Urothelium cell line (cell line): ENCODE measurements at regions not wholly inside any gene's neighbourhood (a gene's known extent, or its start where the extent isn't known, plus 50 kb on each side); places are given as distances from the start of the nearest gene placed in this dataset.
A peak's percentile ranks its signal among the peaks of the same experiment; 100 is the strongest.
"Not testable (repeated sequence)": the region's sequence is repeated elsewhere in the genome, so short reads cannot be mapped to it uniquely, and the experiment has no call there.

Experiments
- DNase-seq: peaks from one replicate; pipeline ENCODE4 v3.0.0; 2011; ENCODE audit warnings: low spot score, mixed read lengths
- FAIRE-seq: peaks from 2 replicates; lab custom pipeline; 2011; peaks lifted over from hg19 to GRCh38; lab: Jason Lieb, UNC

DNA sequence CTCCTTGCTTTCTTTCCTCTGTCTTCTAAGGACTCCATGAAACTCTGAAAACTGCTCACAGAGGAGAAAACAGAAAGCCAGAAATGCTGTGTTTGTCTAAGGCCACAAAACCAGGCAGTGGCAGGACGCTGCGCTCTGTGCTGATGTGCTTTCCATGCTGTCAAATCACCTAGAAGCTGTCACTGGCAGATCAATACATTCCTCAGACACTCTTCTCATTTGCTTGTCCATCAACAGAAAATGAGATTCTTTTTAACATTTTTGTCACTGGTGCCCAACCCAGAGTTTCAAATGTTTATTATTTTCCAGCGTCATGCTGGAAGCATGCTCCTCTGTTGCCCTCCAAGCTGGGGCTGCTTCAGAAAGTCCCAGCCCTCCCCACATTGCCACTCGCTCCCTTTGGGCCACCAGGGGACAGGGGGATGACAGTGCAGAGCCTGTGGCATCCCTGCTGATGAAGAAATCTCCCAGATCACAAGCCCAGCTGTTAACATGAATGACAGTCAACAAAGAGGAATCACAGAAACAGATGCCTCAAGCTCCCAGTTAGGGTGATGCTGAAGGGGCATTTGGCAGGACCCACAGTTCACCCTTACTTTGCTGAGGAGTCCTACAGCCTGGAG is 117.5 kb upstream of the MEIS1 start:
- FAIRE-seq (no peak), DNase-seq (no peak)

DNA sequence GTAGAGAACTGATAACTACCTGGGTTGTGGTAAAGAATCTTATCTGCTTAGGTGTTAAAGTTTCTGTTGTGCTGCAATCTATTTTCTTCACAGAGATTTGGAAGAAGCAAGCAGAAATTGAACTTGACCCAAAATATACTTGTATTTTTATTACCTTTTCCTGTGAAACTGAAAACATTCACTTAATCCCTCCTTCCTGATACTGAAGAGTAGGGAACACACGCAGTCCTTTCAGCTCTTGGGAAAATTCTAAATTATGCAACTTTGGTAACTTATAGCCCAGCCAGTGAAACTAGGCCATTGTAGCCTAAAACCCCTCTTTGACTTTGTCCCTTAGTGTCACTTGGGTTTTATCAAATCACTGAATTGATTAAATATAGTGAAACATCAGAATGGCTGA is 128.4 kb upstream of the MEIS1 start:
- no peak for FAIRE-seq

DNA sequence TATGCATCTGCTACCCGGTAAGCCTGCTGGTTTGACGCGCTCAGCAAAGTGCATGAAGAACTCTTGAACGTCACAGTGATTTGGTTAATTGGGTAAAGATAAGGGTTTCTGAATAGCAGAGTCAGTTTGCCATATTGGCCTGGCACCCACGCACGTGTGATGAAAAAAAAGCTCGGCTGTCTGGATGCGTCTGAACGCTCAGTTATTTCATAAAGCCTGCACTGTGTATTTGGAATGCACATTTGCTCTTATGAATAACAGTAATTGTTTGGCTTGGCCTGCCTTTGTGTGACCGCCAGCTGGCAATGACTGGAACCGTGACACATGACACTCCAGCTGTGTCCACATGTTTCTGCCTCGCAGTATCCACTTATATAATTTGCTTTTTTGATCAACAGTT is 129.2 kb upstream of the MEIS1 start:
- DNase-seq (peak; percentile 50), FAIRE-seq (peak; percentile 78)

More for the DNA sequence above, 128.4 kb upstream of the MEIS1 start:
- no peak for DNase-seq

DNA sequence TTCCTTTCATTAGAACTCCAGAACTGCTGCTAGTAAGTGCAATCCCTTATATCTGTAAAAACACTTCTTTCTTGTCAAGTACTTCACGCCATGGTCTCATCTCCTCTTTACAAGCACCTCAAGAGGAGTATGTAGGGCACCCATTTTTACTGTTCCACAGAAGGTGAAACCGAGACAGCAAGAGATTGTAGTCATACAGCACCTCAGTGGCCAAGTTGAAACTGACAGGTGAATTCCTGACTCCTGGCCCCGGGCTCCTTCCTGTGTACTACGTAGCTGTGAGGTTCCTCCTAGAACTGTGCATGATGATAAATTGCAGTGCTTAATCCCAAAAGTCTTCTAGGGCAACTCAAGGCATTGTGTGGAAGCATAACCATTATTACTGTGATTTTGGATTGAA is 131.5 kb upstream of the MEIS1 start:
- DNase-seq = no peak
- FAIRE-seq = no peak

DNA sequence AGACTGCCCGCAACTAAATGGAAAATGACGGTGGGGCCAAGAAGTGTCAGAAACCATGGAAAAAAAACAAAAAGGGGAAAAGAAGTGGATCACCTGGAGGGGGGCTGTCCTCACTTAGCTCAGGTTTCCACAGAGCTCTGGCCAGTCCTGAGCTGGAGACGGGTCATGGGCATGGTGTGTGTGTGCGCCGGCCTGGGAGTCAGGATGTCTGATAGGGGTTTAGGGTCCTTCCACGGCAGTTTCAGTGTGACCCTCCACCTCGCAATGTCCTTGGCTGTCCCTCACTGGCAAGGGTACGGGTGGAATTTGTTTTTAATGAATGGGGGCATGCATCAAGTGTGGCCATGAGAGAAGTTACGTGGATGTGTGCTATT is 133.2 kb upstream of the MEIS1 start:
- DNase-seq (no peak), FAIRE-seq (no peak)

DNA sequence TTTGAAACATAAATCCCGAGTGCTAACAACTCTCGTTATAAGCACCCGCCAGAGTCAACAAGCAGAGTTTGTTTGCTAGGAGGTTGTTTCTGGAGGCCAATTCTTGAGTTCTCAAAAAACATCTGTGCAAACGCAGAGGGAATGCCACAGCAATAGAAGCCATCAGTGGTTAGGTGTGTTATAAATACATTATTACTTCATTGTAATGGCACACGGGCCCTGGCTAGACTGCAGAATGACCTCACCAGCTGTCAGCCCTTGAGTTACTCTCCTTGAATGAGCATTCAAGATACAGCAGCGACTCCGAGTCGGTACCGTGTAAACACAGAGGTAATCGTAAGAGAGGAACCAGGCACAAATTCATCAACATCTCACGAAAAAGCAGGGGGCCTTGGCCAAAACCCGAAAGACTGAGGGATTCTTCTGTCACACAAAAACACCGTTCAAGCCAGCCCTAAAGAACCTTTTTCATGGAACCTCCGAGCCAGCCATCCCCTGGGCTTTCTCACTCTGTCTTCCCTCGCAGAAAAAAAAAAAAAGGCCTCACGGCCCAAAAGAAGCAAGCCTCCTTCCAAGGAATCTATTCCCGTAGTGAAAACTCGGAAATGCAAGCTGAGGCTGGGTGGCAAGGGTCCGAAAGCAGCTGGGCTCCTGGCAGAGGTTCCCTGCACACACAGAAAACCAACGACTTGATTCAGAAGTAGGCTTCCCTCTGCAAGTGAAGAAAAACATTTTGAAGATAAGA is 133.7 kb upstream of the MEIS1 start:
- DNase-seq (peak; percentile 82), FAIRE-seq (peak; percentile 40)

DNA sequence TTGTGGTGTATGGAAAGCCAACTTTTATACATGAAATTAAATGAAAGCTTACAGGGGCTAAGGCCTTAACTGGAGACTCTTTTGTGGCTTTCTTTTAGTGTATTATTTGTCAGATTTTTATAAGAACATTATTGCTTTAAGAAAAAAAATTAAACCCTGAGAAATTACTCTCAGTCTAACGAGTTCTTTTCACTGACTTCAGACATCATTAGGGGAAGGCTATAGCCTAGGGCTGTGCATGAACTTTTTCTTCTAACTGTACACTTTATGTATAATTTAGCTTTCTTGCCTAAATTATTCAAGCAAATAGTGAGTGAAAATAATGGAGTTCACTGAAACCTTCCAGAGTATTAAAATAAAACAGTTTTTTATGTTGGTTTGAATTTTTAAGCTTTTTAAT is 151.1 kb upstream of the MEIS1 start:
- DNase-seq (no peak), FAIRE-seq (no peak)

DNA sequence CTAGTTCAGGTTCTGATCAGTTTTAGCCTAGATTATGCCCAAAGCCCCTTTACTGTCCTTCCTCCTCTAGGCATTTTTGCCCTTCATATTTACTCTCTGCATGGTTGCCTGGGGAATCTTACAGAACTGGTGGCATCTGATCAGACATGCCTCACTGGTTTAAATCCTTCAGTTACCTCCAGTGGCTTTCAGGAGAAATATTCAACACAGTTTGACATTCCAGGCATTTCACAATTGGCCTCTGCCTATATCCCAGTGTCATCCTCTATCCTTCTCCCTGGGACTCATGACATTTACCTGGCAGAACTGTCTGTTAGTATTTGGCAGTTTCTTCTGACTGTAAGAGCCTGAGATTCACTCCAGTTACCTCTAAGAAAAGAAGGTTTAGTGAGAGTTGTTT is 152.9 kb upstream of the MEIS1 start:
- no peak for FAIRE-seq
- DNase-seq = no peak

DNA sequence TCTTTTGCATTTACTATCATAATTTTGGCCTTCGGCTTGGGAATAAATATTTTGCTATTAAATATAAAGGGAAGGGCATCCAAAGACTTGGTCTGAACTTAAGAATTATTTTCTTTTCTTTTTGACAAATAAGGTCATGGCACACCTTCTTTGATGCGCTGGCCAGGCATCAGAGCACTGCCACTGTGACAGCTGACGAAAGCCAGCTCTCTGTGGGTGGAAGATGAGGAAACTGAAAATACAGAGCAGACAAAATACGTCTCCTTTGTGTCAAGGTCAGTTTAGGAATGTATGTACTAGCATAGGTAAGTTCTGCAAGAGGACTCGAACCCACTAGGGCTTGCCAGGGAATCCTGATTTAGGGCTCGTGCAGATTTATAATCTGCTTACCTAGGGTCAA is 155.9 kb upstream of the MEIS1 start:
- DNase-seq (no peak), FAIRE-seq (no peak)

DNA sequence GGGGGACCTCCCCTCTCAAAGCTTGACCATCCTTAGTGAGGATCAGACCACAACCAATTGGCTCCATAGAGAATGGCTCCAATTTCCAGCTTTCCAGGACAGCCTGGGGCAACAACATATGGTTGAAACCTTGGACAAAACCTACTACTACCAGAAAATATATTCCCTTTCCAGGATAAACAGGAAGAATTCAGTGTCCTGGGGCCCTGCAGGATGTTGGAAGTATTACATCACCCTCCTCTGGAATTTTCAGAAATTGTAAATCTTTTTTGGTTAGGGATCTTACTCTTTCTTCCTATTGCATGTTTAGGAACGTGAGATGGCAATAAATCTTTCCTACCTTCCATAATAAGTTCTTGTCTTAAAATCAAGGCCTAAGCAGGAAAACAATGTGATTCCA is 158.9 kb upstream of the MEIS1 start:
- DNase-seq (no peak), FAIRE-seq (no peak)

DNA sequence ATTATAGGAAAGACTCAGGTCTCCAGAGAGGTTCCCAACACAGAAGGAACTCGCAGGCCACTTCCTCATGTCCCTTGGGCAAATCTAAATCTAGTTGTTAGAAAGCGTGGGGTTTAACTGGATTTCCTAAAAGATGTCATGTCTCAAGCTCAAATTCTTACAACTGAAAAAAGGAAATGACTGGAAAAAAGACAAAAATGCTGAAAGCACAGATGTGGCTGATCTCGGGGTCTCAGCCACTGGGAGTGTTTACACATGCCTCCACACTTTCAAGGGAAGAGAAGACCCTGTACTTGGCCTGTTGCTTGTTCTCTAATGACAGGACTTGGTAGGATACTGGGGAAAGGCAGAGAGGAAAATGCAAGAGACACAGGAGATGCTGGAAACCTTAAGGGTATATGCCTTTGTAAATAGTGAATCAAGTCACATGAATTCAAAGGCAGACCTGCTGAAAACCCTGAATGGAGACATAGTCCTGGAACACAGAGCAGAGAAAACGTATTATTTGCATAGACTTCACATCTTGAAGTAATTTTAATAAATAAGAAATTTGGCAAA is 160.9 kb upstream of the MEIS1 start:
- DNase-seq = no peak
- FAIRE-seq = no peak

DNA sequence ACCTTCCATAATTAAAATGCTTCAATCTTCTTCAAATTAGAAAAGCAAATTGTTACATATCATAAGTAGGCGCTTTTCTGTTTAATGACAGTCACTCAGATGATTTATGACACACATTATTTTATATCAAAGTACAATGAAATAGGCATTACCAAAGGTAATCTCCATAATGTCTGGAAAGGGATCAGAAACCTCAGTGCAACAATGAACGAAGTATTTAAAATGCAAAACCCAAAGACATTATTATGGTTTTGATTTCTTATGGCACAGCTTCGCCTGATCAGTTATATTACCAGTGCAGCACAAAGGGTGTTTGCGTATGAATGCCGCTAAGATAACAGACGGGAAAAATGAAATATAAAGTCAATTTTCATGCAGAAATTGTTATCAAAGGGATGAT is 162.2 kb upstream of the MEIS1 start:
- DNase-seq = no peak
- FAIRE-seq = no peak

DNA sequence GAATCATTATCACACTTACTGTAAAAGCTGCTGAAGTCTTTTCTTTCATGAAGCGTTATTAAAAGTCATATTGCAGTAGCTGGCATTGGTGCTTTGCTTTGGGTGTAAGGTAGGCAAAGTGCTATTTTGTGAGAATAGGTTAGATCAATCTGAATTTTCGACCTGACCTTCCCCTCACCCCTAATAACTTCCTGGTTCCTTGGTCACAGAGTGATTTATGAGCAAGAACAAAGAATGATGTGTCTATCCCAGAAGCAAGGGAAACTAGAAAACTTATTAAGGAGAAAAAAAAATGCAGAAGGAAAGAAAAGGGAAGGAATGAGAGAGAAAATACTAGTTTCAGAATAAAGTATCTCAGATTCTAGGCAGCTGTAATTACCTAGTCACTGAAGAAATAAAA is 163.1 kb upstream of the MEIS1 start:
- no peak for FAIRE-seq

DNA sequence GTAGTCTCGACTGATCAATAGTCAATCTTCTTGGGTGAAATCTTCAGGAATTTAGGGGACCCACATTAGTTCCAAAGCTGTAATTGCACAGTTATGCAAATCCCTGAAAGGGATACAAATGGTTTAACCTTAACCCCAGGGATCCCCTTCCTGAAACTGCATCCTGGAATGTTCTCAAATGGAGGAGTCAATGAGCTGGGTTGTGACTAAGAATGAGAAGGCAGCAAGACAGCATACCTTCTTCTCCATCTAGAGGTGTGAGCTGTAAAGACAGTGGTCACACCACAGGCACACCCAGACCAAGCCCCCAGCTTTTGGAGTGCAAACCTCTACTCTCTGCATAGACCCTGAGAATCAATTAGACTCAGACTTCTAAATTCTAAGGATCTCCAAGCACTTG is 164.7 kb upstream of the MEIS1 start:
- no peak for FAIRE-seq
- no peak for DNase-seq

More for the DNA sequence above, 163.1 kb upstream of the MEIS1 start:
- DNase-seq = no peak

DNA sequence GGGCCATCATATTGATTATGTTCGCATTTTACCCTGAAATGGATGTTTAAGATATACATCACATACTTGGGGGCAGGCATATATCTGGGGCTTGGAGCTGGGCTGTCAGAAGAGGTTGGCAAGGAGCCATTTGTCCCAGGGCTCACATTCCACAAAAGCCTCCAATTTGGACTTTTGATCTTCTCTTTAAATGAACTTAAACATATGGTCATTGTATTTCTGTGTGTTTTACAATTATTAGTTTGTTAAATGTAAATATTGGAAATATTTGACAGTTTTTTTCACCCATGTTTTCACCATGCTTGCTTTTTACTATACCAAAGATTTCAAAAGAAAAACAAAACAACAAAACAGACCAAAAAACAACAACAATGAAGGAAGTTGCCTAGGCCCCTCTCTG is 165.8 kb upstream of the MEIS1 start:
- FAIRE-seq (no peak), DNase-seq (no peak)

DNA sequence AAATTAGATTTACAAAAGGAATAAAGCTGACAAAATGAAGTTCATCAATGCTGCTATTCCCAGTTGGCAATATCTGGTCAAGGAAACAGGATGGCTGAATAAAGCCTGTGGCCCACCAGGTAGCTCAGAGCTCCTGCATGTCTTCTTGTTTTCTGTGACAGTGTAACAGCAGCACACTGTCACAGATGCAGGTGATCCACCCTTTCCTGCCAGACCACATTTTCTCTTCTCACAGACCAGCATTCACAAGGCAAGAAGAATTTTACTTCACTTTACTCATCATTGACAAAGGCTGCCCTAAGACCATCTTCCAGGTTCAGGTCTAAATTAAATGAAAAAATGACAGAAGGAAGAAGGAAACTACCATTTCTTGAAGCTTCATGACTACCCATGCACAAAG is 166.2 kb upstream of the MEIS1 start:
- DNase-seq (no peak), FAIRE-seq (peak; percentile 66)

DNA sequence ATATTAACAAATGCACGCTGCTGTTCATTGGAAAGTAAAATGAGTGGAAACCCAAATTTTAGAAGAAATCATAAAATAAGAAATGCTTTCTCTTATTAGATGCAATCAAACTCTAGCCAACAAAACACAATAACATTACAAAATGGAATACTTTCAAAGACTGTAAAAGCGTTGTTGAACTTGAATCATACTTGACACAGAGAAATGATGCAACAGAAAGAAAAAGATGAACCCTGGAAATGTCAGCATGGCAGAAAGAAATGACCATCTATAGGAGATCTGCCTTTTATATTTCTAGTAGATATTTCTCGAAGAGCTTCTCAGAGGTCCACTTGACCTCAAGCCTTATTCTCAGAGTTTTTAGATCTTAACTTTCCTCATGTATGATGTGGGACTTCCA is 170.6 kb upstream of the MEIS1 start:
- no peak for DNase-seq
- no peak for FAIRE-seq

DNA sequence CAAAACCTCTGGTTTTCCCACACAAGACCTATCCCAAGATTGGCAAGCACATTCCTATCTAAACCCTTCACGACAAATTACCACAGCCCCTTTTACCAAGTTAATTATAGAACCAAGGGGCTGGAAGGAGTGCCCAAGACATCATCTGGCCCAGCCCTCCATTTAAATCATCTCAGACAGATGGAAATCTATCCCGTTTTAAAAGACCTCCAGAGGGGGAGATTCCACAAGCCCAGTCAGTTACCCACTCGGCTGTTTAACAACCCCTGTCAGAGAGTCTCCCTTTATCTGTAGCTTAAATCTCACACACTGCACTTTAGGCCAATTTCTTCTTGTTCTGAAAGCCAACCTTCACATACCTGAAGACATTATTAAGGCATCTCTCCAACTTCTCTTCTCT is 179.1 kb upstream of the MEIS1 start:
- no peak for DNase-seq
- FAIRE-seq = no peak

DNA sequence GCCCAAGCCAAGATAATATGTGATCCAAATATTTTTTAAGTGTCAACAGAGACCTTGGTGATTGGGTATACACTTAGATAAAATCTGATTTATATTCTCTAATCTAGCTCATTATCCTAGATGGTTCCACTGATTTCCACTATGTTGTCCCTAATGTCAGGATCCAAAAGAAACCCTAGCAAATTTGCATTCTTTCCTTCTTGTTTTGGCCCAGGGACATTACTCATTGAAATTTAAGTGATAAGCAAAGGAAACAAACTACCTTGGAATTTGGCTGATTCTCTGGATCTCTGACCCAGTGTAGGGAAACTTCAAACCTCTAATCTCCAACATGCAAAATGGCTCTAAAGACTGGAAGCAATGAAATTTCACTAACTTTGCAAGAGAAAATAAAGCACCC is 179.8 kb upstream of the MEIS1 start:
- DNase-seq (no peak), FAIRE-seq (no peak)

DNA sequence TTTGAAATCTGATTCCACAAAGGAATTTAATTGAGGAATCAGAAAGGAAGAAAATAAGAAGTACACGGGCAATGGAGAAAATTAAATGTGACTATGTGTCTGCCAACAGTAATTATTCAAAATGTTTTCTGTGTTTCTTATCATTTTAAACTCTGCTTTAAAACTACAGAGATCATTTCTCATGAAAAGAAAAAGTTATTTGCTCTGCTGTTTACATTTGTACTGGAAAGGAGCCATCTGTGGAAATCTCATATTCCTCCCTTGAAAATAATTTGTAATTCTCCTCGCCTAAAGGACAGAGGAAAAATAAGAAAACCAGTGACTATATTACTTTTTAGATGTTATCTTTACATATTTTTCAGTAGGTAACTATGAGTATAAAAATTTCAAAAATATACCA is 181.9 kb upstream of the MEIS1 start:
- no peak for FAIRE-seq
- DNase-seq = no peak

DNA sequence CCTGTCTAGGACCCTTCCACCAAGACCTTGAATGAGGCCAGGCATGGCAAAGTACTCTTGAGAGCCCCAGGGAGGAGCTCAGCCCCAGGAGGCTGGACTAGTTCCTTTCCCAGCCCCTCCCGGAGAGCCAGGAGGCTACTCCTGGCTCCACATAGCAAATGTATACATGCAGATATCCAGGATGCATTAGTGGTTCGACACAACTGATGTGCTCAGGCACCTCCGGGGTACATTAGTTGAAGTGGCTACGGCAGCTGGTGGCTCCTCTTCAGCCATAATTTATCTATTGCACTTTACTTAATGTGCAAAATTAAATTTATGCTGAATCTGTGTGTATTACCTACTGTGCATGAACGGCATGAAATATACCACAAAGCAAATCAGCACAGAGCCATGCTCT is 182.8 kb upstream of the MEIS1 start:
- FAIRE-seq (no peak), DNase-seq (no peak)

DNA sequence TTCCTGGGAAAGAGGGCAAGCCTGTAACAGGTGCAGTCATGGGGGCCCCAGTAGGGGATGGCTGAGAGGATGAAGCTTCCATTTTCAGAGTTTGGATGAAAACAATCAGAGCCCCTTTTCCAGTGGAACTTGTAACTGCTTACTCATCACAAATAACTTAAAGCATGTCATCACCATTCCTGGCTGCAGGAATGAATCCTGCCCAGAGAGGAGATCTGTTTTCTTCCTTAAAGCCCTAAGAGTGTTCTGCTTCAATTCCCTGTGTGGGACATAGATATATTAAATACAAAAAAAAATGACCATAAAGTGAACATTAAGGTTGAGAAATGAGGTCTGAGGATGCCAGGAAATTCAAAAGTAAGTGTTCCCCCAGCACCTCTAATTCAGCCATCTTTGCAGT is 183.4 kb upstream of the MEIS1 start:
- DNase-seq (no peak), FAIRE-seq (no peak)

DNA sequence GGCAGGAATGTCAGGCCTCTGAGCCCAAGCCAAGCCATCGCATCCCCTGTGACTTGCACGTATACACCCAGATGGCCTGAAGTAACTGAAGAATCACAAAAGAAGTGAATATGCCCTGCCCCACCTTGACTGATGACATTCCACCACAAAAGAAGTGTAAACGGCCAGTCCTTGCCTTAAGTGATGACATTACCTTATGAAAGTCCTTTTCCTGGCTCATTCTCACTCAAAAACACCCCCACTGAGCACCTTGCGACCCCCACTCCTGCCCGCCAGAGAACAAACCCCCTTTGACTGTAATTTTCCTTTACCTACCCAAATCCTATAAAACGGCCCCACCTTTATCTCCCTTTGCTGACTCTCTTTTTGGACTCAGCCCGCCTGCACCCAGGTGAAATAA is 185.8 kb upstream of the MEIS1 start:
- FAIRE-seq, DNase-seq: not testable (repeated sequence)
